ENCODE measurements at regions not wholly inside any gene's neighbourhood (a gene's known extent, or its start where the extent isn't known, plus 50 kb on each side); places are given as distances from the start of the nearest gene placed in this dataset.

GRCh38 chr2:225993430-225993829 lies 593.9 kb downstream of the NYAP2 start:
- no peak overlapping the region for H3K27ac ChIP-seq
- TF ChIP-seq, protein P1, sequence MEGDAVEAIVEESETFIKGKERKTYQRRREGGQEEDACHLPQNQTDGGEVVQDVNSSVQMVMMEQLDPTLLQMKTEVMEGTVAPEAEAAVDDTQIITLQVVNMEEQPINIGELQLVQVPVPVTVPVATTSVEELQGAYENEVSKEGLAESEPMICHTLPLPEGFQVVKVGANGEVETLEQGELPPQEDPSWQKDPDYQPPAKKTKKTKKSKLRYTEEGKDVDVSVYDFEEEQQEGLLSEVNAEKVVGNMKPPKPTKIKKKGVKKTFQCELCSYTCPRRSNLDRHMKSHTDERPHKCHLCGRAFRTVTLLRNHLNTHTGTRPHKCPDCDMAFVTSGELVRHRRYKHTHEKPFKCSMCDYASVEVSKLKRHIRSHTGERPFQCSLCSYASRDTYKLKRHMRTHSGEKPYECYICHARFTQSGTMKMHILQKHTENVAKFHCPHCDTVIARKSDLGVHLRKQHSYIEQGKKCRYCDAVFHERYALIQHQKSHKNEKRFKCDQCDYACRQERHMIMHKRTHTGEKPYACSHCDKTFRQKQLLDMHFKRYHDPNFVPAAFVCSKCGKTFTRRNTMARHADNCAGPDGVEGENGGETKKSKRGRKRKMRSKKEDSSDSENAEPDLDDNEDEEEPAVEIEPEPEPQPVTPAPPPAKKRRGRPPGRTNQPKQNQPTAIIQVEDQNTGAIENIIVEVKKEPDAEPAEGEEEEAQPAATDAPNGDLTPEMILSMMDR (conservative IDR thresholded peaks at IDR 0.05): no peak

- no peak overlapping the region for H3K27ac ChIP-seq
- TF ChIP-seq, protein P1 (conservative IDR thresholded peaks at IDR 0.05): no peak
Observed at GRCh38 chr2:225989809-225990208, 590.3 kb downstream of the NYAP2 start.

- TF ChIP-seq, protein P1 (conservative IDR thresholded peaks at IDR 0.05): no peak
- H3K27ac ChIP-seq: no peak overlapping the region
Observed at GRCh38 chr2:225980372-225980771, 580.9 kb downstream of the NYAP2 start.

DNA sequence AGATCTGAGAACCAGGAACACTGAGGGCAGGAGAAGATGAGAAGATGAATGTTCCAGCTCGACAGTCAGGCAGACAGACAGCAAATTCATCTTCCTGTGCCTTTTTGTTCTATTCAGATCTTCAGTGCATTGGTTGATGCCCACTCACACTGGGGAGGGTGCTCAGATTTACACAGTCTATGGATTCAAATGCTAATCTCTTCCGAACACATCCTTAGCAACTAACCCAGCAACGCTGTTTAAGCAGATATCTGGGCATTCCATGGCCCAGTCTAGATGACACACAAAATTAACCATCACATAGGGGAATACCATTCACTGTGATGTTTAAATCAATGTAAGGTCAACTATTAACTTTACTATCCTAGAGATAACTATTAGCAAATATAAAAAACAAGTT lies 571.9 kb downstream of the NYAP2 start:
- TF ChIP-seq, protein P1 (conservative IDR thresholded peaks at IDR 0.05): no peak
- H3K27ac ChIP-seq: no peak overlapping the region

DNA sequence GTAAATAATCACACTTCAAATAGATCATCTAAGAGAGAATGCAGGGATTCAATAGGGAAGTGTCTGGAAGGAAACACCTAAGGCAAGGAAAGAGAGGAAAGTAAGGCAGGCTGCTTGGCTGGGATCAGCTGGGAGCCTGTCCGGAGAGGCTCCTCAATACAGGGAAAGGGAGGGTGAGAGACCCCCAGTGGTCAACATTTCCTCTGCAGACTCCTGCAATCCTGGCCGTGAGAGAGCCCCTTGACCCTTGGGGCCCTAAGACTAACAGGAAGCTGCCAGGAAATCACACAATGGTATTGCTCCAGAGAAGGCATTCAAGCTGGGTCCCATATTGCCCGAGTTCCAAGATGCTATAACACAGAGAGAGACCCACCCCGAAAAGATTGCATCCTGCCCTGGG lies 549.4 kb downstream of the NYAP2 start:
- TF ChIP-seq, protein P1 (conservative IDR thresholded peaks at IDR 0.05): no peak
- no peak overlapping the region for H3K27ac ChIP-seq

DNA sequence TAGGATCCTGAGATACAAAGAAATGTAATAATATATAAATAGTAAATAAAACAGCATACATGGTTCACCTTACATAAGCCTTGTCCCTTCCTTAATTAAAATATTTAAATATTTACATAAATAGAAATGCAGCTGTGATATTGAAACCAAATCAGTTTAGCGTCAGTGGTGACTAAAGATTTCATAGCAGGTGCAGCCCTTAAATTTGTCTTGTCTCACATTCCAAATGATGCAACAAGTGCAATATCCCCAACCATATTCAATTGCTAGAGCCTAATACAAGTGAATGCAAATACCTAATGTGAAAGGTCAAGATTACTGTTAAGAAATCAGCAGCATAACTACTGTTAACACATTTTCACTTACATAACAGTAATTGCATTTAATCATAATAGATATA lies 539.5 kb downstream of the NYAP2 start:
- H3K27ac ChIP-seq: no peak overlapping the region
- TF ChIP-seq, protein P1 (conservative IDR thresholded peaks at IDR 0.05): no peak

GRCh38 chr2:225937625-225938187 lies 538.2 kb downstream of the NYAP2 start:
- TF ChIP-seq, protein P1 (conservative IDR thresholded peaks at IDR 0.05): no peak
- H3K27ac ChIP-seq: no peak overlapping the region

All from VCaP (cell line).